HG03097 (cell line): ENCODE measurements at regions not wholly inside any gene's neighbourhood (a gene's known extent, or its start where the extent isn't known, plus 50 kb on each side); places are given as distances from the start of the nearest gene placed in this dataset.
"Not testable (repeated sequence)": the region's sequence is repeated elsewhere in the genome, so short reads cannot be mapped to it uniquely, and the experiment has no call there.

Experiments used
- ATAC-seq: cut with Tn5 transposase; IDR thresholded peaks from one replicate; pipeline ENCODE4 v1.9.1; 2021; ENCODE audit not compliant: unreplicated experiment, low FRiP score

GRCh38 chr22:23501261-23501619 is 78.8 kb downstream of the IGLL1 start:
- no peak for ATAC-seq

- no peak for ATAC-seq
These were observed 79.4 kb downstream of the IGLL1 start for GRCh38 chr22:23500508-23501260.

GRCh38 chr22:23499845-23500500 is 80.1 kb downstream of the IGLL1 start:
- ATAC-seq = no peak

GRCh38 chr22:23498811-23499798 is 81.0 kb downstream of the IGLL1 start:
- ATAC-seq = no peak

- ATAC-seq = not testable (repeated sequence)
These were observed 82.2 kb downstream of the IGLL1 start for GRCh38 chr22:23497889-23498288.

GRCh38 chr22:23497016-23497885 is 82.8 kb downstream of the IGLL1 start:
- ATAC-seq = no peak

- ATAC-seq = no peak
These were observed 83.7 kb downstream of the IGLL1 start for GRCh38 chr22:23496445-23496833.

- ATAC-seq = no peak
These were observed 84.3 kb downstream of the IGLL1 start for GRCh38 chr22:23495614-23496444.

- no peak for ATAC-seq
These were observed 85.2 kb downstream of the IGLL1 start for GRCh38 chr22:23494930-23495266.

GRCh38 chr22:23485490-23485889 is 94.6 kb downstream of the IGLL1 start:
- ATAC-seq = no peak

GRCh38 chr22:23484651-23485050 is 95.4 kb downstream of the IGLL1 start:
- no peak for ATAC-seq

- ATAC-seq = no peak
These were observed 98.7 kb downstream of the IGLL1 start for GRCh38 chr22:23481369-23481768.

- no peak for ATAC-seq
These were observed 101.9 kb downstream of the IGLL1 start for GRCh38 chr22:23478175-23478574.

- not testable (repeated sequence) for ATAC-seq
These were observed 105.6 kb downstream of the IGLL1 start for GRCh38 chr22:23474531-23474930.

- no peak for ATAC-seq
These were observed 106.2 kb downstream of the IGLL1 start for GRCh38 chr22:23473901-23474300.

- ATAC-seq = not testable (repeated sequence)
These were observed 107.7 kb downstream of the IGLL1 start for GRCh38 chr22:23472376-23472775.

- no peak for ATAC-seq
These were observed 108.4 kb downstream of the IGLL1 start for GRCh38 chr22:23471698-23472097.

GRCh38 chr22:23470811-23471389 is 109.2 kb downstream of the IGLL1 start:
- ATAC-seq = no peak

GRCh38 chr22:23467721-23468294 is 112.3 kb downstream of the IGLL1 start:
- ATAC-seq = no peak
